NCI-H2107 (cell line): ENCODE measurements at regions not wholly inside any gene's neighbourhood (a gene's known extent, or its start where the extent isn't known, plus 50 kb on each side); places are given as distances from the start of the nearest gene placed in this dataset.

Experiments used
- DNase-seq: peaks from one replicate; lab custom pipeline; 2025; lab: John Stamatoyannopoulos, UW

- peak; percentile 44 for DNase-seq
Measured at GRCh38 chr5:2334719-2335118, 416.8 kb downstream of the IRX2 start.

- DNase-seq = no peak
Measured at GRCh38 chr5:2333291-2333690, 418.2 kb downstream of the IRX2 start.

GRCh38 chr5:2332521-2332920 is 419.0 kb downstream of the IRX2 start:
- no peak for DNase-seq

DNA sequence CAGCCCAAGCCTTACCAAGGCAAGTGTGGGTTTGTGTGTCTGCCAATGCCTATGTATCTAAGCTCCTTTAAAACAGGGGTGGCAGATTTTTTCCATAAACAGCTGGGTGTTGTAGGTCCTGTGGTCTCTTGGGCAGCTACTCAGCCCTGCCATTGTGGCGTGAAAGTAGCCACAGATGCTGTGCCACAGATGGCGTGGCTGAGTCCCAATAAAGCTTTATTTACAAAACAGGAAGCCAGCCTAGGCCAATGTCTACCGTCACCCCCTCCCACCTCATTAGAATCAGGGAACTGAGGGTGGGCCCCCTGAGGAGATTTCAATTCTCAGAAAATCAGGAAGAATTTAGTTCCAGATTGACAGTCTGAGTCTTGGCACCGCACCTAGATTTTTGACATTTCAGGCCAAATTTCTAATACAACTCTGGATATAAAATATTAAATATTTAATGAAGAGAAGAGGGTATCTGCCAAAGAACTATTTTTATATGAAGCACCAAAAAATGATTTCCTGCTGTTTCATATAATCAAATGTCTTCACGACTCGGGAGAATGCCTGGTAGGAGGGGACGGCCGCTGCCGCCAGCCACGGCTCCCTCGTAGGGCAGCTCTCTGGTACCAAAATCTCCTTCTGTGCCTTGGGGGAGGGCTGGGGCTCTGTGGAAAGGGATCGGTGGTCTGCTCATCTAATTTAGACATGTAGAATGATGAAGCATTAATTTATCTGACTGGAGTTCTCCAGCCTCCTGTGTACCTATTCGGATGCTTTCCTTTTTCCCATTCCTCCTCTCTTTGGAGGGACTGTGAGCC is 420.9 kb downstream of the IRX2 start:
- DNase-seq = no peak

DNA sequence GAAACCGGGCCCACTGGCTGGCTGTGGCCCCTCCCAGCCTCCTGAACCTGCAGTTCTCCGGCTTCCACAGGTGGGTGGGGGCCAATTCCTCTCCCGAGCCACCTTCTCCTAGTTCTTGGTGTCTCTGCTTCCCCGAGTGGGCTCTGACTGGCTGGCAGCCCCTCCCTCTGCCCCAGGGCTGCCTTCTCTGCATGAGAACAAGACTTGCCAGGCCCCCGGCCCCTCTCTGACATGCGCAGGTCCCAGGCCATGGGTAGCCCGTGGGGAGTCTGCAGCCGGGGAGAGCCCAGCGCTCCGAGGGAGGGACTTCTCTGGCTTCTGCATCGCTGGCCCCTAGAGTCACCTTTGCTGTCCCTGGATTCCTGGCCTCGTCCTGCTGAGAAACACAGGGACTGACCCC is 421.7 kb downstream of the IRX2 start:
- no peak for DNase-seq

DNA sequence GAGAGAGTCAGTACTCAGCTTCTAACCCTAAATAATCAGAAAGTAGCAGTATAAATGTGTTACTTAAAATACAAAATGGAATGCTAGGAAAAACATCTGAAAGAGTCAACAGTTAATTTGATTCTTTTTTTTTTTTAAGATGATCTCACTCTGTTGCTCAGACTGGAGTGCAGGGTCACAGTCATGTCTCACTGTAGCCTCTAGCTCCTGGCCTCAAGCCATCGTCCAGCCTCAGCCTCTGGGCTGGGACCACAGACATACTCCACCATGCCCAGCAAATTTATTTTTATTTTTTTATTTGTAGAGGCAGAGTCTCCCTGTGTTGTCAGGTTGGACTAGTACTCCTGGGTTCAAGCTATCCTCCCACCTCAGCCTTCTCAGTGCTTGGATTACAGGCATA is 424.9 kb downstream of the IRX2 start:
- DNase-seq = no peak

- DNase-seq = no peak
Measured at GRCh38 chr5:2324788-2325187, 426.7 kb downstream of the IRX2 start.

- no peak for DNase-seq
Measured at GRCh38 chr5:2320611-2321010, 430.9 kb downstream of the IRX2 start.

DNA sequence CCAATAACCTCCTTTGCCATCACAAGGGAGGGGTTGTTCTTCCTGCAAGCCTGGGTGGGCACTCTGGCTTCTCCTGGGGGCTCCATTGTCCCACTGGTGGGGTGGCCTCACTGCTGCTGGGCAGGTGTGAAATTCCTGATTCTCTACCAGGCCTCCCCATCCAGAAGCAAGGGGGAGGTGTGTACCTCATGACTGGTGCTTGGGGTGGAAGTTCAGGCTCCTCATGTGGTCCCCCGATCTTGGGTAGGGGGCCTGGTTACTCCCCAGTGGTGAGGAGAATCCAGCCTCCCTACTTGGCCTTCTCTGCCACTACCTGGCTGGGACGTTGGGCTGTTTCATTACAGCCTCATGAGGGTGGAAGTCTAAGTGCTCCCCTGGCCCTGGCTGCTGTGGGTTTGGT is 433.9 kb downstream of the IRX2 start:
- no peak for DNase-seq

DNA sequence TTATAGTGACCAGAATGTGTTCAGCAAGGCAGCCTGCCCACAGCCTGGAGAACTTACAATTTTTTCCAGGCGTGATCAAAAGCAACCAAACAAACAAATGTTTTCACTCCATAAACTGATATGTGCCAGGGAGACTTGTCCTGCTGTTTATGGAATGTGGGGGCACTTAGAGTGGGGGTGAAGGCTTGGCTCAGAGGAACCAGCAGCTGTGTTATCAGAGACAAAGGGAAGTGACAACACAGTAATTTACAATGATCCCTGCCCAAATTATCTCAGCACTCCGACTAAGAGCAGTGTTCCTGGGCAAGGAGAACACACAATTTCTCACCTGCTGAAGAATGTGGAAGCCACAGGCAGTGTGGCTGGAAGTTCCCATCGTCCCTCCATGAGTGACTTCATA is 429.1 kb upstream of the IRX4 start:
- DNase-seq = no peak

DNA sequence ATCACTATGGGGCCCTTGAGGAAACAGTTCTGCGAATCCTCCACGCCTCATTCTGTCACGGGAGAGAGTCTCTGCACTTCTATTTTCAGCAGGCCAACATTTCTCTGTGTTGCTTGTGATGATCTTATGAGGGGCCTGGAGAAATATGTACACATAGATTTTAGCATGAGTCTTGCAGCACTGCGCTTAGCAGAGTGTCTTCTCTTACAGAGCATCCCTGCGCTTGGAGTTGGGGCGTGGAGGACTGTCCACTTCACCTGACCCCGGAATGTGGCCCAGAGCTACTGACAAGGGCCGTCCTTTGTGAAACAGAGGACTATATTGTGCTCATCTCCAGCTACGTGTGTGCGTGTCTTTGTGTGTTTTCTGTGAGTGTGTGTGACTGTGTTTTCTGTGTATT is 428.2 kb upstream of the IRX4 start:
- DNase-seq = no peak

GRCh38 chr5:2307631-2308030 is 424.9 kb upstream of the IRX4 start:
- no peak for DNase-seq

DNA sequence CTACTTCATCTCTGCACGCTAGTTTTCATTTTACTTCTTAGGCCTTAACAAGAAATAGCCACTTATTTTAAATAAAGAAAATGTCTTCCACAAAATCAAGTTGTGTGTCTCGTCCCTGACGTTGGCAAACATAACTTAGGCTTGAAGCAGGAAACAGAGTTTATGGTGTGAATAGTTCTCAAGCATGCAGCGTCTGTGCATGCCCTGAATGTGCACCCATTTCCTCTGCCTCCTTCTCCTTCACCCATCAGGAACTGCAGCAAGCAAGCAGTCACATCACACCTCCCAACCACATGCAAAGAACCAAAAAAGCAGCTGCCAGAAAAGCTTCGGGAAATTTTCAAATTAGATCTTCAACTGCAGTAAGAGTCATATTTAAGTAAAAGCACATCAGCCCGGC is 424.0 kb upstream of the IRX4 start:
- no peak for DNase-seq

DNA sequence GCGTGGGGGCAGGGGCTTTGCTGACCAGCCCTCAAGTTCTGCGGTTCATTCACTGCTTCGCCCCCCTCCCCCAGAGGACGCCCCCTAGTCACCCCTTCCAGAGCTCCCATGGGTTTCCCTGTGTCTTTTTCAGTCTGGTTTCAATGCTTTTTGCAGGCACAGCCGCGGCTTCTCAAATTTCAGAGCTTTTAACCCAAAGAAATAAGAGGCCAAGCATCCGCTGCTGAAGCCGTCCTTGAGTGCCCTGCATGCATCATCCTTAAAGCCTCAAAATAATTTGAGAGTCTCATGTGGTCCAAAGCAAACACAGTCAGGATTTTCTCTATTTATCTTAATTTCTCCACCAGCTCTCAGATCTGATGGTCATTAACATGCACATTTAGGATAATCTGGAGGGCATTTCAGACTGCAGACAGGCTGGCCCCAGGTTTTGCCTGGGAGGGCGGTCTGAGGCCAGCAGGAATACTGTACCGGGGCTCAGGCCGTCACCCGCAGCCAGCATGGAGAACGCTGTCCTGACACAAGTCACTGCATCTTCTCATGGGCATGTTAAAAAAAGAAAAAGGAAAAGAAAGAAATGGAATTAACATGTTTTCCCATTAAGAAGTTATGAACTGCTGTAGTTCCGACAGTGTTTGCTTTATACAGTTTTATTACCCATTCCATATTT is 420.8 kb upstream of the IRX4 start:
- DNase-seq = no peak

- DNase-seq = no peak
Measured at GRCh38 chr5:2302169-2302568, 419.4 kb upstream of the IRX4 start.

DNA sequence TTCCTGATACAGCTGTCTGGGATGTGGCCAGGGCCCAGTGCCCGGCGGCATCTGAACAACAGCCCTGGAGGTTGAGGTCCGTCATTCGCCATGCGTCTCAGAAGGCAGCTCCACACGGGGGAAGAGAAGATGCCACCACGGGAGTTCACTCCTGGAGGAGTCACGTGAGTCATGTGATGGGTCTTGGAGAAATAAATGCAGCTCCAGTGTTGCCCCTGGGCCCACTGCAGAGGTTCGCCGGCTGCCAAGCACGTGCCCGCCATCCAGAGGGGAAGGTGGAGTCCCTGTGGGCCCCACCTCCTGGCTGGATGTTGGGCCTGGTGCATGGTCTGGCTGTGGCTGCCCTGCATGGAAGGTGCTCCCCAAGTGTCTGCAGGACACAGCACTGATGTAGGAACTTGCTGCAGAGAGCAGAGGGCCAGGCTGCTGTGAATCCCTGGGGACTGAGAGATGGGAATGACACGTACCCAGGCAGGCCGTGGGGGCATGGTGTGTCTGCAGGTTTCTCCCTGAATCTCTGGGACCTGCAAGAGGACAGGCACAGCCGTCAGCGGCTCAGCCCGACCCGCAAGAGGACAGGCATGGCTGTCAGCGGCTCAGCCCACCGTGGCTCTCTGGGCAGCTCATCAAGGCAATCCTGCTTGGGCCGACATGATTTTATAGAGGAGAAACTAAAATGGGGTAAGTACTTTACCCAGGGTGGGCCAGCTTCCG is 418.3 kb upstream of the IRX4 start:
- no peak for DNase-seq

DNA sequence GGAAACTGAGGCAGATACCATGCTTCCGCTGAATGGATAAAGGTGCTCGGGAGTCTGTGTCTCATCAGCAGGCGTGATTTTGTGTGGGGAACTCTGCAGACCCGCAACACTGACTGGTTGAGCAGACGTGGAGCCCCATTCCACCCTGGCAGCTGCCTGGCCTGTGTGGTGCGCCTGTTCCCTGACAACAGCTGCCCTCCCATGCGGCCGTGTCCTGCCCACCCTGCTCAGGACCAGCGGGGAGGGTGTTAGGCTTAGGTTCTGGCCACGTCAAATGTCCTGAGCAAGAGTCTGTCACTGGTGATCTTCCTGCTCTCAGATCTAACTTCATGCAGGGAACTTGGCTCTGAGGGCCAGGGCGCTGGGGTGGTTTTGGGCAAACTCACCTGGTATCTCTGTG is 417.7 kb upstream of the IRX4 start:
- no peak for DNase-seq

- no peak for DNase-seq
Measured at GRCh38 chr5:2299388-2300220, 416.9 kb upstream of the IRX4 start.

DNA sequence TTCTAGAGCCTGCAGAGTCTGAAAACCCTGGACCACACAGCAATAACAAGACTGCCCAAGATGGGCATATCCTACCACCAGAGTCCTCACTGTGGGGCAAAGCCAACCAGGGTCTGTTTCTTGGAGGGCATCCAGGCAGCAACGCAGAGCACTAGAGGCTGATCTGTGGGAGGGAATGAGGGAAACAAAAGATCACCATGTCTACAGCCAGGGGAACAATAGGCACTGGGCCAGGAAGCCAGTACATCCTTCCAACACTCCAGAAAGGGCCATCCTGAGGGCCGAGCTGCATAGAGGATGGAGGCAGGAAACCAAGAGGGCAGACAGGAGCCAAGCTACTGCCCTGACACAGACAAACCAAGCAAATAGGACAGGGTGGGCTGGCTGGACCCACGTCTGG is 416.1 kb upstream of the IRX4 start:
- no peak for DNase-seq

- DNase-seq = no peak
Measured at GRCh38 chr5:2297991-2298390, 415.3 kb upstream of the IRX4 start.

GRCh38 chr5:2295476-2295875 is 412.8 kb upstream of the IRX4 start:
- no peak for DNase-seq

DNA sequence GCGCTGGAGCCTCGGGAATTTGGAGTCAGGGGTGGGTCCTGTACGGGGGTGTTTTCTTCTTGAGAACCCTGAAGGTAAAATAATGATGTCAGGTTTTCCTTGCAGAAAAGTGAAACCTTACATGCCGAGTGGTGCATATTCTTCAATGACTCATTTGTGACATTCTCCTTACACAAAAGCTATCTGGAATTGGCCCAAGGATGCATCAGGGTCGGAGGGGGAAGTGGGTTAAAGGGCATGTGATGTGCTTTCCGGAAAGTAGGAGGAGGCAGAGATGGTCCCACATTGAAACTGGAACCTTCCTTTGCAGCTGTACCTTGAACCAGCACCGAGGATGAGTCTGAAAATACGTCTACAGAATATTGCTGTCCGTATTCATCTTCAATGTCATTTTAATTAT is 411.2 kb upstream of the IRX4 start:
- no peak for DNase-seq
